GM12865 (cell line): ENCODE measurements at regions not wholly inside any gene's neighbourhood (a gene's known extent, or its start where the extent isn't known, plus 50 kb on each side); places are given as distances from the start of the nearest gene placed in this dataset.
"Not testable (repeated sequence)": the region's sequence is repeated elsewhere in the genome, so short reads cannot be mapped to it uniquely, and the experiment has no call there.

Source experiments
- DNase-seq: peaks from one replicate; pipeline ENCODE4 v3.0.0; 2010; ENCODE audit warnings: low read depth
- H3K4me3 ChIP-seq: 2 replicates; pipeline ENCODE4 v1.5.1; 2011; ENCODE audit warnings: mild to moderate bottlenecking, low read depth, low read length, control low read depth
- CTCF ChIP-seq: IDR thresholded peaks from 2 replicates; pipeline ENCODE4 v1.5.1; 2011; ENCODE audit warnings: low read length, control low read depth, low read depth, inconsistent platforms; ENCODE audit not compliant: insufficient read depth; ENCODE audit errors: missing control alignments

- H3K4me3 ChIP-seq, result no peak overlapping the region
- no peak for TF ChIP-seq CTCF
- no peak for DNase-seq
Observed at GRCh38 chr7:53351681-53352080, 316.2 kb downstream of the POM121L12 start.

GRCh38 chr7:53358269-53358668, 322.8 kb downstream of the POM121L12 start:
- no peak overlapping the region for H3K4me3 ChIP-seq
- DNase-seq, result no peak
- TF ChIP-seq CTCF, result no peak

- no peak overlapping the region for H3K4me3 ChIP-seq
- TF ChIP-seq CTCF, result no peak
- DNase-seq, result no peak
Observed at GRCh38 chr7:53383131-53383530, 347.7 kb downstream of the POM121L12 start.

GRCh38 chr7:53385239-53385638, 349.8 kb downstream of the POM121L12 start:
- not testable (repeated sequence) for H3K4me3 ChIP-seq, DNase-seq

- no peak overlapping the region for H3K4me3 ChIP-seq
- DNase-seq, result no peak
- no peak for TF ChIP-seq CTCF
Observed at GRCh38 chr7:53387515-53387914, 352.1 kb downstream of the POM121L12 start.

- TF ChIP-seq CTCF, result no peak
- DNase-seq, result no peak
- no peak overlapping the region for H3K4me3 ChIP-seq
Observed at GRCh38 chr7:53397911-53398310, 362.5 kb downstream of the POM121L12 start.

GRCh38 chr7:53398566-53398965, 363.1 kb downstream of the POM121L12 start:
- no peak for DNase-seq
- no peak for TF ChIP-seq CTCF
- H3K4me3 ChIP-seq, result no peak overlapping the region
